ENCODE measurements at regions not wholly inside any gene's neighbourhood (a gene's known extent, or its start where the extent isn't known, plus 50 kb on each side); places are given as distances from the start of the nearest gene placed in this dataset.
"Not testable (repeated sequence)": the region's sequence is repeated elsewhere in the genome, so short reads cannot be mapped to it uniquely, and the experiment has no call there.

- no peak for ATAC-seq
- TF ChIP-seq, protein P1, sequence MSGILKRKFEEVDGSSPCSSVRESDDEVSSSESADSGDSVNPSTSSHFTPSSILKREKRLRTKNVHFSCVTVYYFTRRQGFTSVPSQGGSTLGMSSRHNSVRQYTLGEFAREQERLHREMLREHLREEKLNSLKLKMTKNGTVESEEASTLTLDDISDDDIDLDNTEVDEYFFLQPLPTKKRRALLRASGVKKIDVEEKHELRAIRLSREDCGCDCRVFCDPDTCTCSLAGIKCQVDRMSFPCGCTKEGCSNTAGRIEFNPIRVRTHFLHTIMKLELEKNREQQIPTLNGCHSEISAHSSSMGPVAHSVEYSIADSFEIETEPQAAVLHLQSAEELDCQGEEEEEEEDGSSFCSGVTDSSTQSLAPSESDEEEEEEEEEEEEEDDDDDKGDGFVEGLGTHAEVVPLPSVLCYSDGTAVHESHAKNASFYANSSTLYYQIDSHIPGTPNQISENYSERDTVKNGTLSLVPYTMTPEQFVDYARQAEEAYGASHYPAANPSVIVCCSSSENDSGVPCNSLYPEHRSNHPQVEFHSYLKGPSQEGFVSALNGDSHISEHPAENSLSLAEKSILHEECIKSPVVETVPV (CRISPR knock-in tag; IDR thresholded peaks at IDR 0.05): no peak
- no peak for TF ChIP-seq ZFP3 (CRISPR knock-in tag; IDR thresholded peaks at IDR 0.05)
- TF ChIP-seq, protein P2, sequence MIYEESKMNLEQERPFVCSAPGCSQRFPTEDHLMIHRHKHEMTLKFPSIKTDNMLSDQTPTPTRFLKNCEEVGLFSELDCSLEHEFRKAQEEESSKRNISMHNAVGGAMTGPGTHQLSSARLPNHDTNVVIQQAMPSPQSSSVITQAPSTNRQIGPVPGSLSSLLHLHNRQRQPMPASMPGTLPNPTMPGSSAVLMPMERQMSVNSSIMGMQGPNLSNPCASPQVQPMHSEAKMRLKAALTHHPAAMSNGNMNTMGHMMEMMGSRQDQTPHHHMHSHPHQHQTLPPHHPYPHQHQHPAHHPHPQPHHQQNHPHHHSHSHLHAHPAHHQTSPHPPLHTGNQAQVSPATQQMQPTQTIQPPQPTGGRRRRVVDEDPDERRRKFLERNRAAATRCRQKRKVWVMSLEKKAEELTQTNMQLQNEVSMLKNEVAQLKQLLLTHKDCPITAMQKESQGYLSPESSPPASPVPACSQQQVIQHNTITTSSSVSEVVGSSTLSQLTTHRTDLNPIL (CRISPR knock-in tag; IDR thresholded peaks at IDR 0.05; ENCODE audit: low read depth): no peak
- TF ChIP-seq ZC3H10 (CRISPR knock-in tag; IDR thresholded peaks at IDR 0.05): no peak
- no peak for TF ChIP-seq RARB (CRISPR knock-in tag; IDR thresholded peaks at IDR 0.05)
- TF ChIP-seq TOX (CRISPR knock-in tag; IDR thresholded peaks at IDR 0.05; ENCODE audit: borderline replicate concordance): no peak
- TF ChIP-seq ARNTL (CRISPR knock-in tag; IDR thresholded peaks at IDR 0.05; ENCODE audit: borderline replicate concordance, low read depth): no peak
- no peak for TF ChIP-seq PATZ1 (CRISPR knock-in tag; IDR thresholded peaks at IDR 0.05; ENCODE audit: borderline replicate concordance)
- TF ChIP-seq ZNF565 (CRISPR knock-in tag; conservative IDR thresholded peaks at IDR 0.05; ENCODE audit: low read depth): no peak
- no peak for TF ChIP-seq CSDC2 (CRISPR knock-in tag; IDR thresholded peaks at IDR 0.05)
- TF ChIP-seq ISL1 (CRISPR knock-in tag; IDR thresholded peaks at IDR 0.05): no peak
- no peak for TF ChIP-seq OSR1 (CRISPR knock-in tag; IDR thresholded peaks at IDR 0.05)
These were observed 2062.7 kb upstream of the CDH6 start for GRCh38 chr5:29130786-29131185.

DNA sequence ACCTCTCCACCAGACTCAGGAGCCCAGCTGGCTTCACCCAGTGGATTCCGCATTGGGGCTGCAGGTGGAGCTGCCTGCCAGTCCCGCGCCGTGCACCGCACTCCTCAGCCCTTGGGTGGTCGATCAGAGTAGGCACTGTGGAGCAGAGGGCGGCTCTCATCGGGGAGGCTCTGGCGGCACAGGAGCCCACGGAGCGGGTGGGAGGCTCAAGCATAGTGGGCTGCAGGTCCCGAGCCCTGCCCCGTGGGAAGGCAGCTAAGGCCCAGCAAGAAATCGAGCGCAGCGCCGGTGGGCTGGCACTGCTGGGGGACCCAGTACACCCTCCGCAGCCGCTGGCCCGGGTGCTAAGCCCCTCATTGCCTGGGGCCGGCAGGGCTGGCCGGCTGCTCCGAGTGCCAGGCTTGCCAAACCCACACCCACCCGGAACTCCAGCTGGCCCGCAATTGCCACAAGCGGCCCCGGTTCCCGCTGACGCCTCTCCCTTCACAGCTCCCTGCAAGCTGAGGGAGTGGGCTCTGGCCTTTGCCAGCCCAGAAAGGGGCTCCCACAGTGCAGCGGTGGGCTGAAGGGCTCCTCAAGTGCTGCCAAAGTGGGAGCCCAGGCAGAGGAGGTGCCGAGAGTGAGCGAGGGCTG, 2065.8 kb upstream of the CDH6 start:
- not testable (repeated sequence) for ATAC-seq

GRCh38 chr5:29126462-29126861, 2067.0 kb upstream of the CDH6 start:
- not testable (repeated sequence) for ATAC-seq

DNA sequence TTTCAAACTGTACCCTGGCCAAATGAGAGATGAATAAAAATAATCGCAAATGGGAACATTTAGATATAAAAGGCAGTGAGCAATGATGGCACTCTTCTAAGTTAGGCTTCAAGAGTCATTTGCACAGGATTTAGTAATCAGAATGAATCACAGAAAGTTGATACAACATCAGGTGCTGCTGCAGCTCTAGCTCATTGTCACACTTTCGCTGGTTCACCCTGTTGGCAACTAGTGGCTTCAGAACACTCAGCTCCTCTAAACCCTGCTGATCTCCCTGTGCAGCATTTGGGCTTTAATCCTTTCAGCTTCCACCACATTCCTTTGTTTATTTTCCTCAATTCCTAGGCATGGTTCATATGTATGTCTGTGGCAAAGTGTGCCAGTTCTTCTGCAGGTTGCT, 2071.2 kb upstream of the CDH6 start:
- TF ChIP-seq, protein P1 (CRISPR knock-in tag; IDR thresholded peaks at IDR 0.05): no peak
- TF ChIP-seq GLIS3 (CRISPR knock-in tag; IDR thresholded peaks at IDR 0.05) (no peak), ZNF565 (CRISPR knock-in tag; conservative IDR thresholded peaks at IDR 0.05; ENCODE audit: low read depth) (no peak), TOX (CRISPR knock-in tag; IDR thresholded peaks at IDR 0.05; ENCODE audit: borderline replicate concordance) (no peak), ZFP3 (CRISPR knock-in tag; IDR thresholded peaks at IDR 0.05) (no peak), ZFP30 (CRISPR knock-in tag; IDR thresholded peaks at IDR 0.05) (no peak), ZC3H10 (CRISPR knock-in tag; IDR thresholded peaks at IDR 0.05) (no peak), ESRRG (CRISPR knock-in tag; IDR thresholded peaks at IDR 0.05) (no peak), PPARA (CRISPR knock-in tag; IDR thresholded peaks at IDR 0.05; ENCODE audit: borderline replicate concordance) (no peak)
- no peak for ATAC-seq

GRCh38 chr5:29114331-29114768, 2076.0 kb upstream of the CDH9 start:
- TF ChIP-seq ZC3H10 (CRISPR knock-in tag; IDR thresholded peaks at IDR 0.05): no peak
- no peak for TF ChIP-seq ZNF565 (CRISPR knock-in tag; conservative IDR thresholded peaks at IDR 0.05; ENCODE audit: low read depth)
- no peak for TF ChIP-seq CSDC2 (CRISPR knock-in tag; IDR thresholded peaks at IDR 0.05)
- no peak for TF ChIP-seq TOX (CRISPR knock-in tag; IDR thresholded peaks at IDR 0.05; ENCODE audit: borderline replicate concordance)
- TF ChIP-seq, protein P2 (CRISPR knock-in tag; IDR thresholded peaks at IDR 0.05; ENCODE audit: low read depth): no peak
- no peak for TF ChIP-seq TCF4 (CRISPR knock-in tag; IDR thresholded peaks at IDR 0.05; ENCODE audit: borderline replicate concordance)
- TF ChIP-seq SNAI2 (CRISPR knock-in tag; IDR thresholded peaks at IDR 0.05): no peak
- no peak for TF ChIP-seq ZFP3 (CRISPR knock-in tag; IDR thresholded peaks at IDR 0.05)
- no peak for TF ChIP-seq RARB (CRISPR knock-in tag; IDR thresholded peaks at IDR 0.05)
- no peak for TF ChIP-seq GLIS3 (CRISPR knock-in tag; IDR thresholded peaks at IDR 0.05)
- TF ChIP-seq ZNF8 (CRISPR knock-in tag; IDR thresholded peaks at IDR 0.05): no peak
- no peak for TF ChIP-seq OSR1 (CRISPR knock-in tag; IDR thresholded peaks at IDR 0.05)
- TF ChIP-seq, protein P3, sequence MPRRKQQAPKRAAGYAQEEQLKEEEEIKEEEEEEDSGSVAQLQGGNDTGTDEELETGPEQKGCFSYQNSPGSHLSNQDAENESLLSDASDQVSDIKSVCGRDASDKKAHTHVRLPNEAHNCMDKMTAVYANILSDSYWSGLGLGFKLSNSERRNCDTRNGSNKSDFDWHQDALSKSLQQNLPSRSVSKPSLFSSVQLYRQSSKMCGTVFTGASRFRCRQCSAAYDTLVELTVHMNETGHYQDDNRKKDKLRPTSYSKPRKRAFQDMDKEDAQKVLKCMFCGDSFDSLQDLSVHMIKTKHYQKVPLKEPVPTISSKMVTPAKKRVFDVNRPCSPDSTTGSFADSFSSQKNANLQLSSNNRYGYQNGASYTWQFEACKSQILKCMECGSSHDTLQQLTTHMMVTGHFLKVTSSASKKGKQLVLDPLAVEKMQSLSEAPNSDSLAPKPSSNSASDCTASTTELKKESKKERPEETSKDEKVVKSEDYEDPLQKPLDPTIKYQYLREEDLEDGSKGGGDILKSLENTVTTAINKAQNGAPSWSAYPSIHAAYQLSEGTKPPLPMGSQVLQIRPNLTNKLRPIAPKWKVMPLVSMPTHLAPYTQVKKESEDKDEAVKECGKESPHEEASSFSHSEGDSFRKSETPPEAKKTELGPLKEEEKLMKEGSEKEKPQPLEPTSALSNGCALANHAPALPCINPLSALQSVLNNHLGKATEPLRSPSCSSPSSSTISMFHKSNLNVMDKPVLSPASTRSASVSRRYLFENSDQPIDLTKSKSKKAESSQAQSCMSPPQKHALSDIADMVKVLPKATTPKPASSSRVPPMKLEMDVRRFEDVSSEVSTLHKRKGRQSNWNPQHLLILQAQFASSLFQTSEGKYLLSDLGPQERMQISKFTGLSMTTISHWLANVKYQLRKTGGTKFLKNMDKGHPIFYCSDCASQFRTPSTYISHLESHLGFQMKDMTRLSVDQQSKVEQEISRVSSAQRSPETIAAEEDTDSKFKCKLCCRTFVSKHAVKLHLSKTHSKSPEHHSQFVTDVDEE (CRISPR knock-in tag; IDR thresholded peaks at IDR 0.05): no peak
- no peak for TF ChIP-seq ZNF70 (CRISPR knock-in tag; IDR thresholded peaks at IDR 0.05)
- no peak for TF ChIP-seq ZFP30 (CRISPR knock-in tag; IDR thresholded peaks at IDR 0.05)
- TF ChIP-seq BACH2 (CRISPR knock-in tag; IDR thresholded peaks at IDR 0.05; ENCODE audit: borderline replicate concordance): no peak

More at GRCh38 chr5:29114331-29114768, 2076.0 kb upstream of the CDH9 start:
- ATAC-seq: no peak

Measured in SK-N-SH treated with all-trans-retinoic acid at 6 μM for 48 hours (cell line).